ENCODE measurements at regions not wholly inside any gene's neighbourhood (a gene's known extent, or its start where the extent isn't known, plus 50 kb on each side); places are given as distances from the start of the nearest gene placed in this dataset.

- Histone ChIP-seq H3K27me3 (no peaks in the 10 kb centered on the region), H3K4me1 (no peaks in the 10 kb centered on the region), H3K36me3 (no peaks in the 10 kb centered on the region), H3K4me3 (no peak overlapping the region), H3K9me3 (no peaks in the 10 kb centered on the region), H3K27ac (no peak overlapping the region)
- TF ChIP-seq CTCF (IDR thresholded peaks at IDR 0.05) = no peak
- no peak for DNase-seq (ENCODE audit: low spot score)
Measured at GRCh38 chr6:140931581-140931980, 1201.1 kb upstream of the GJE1 start.

GRCh38 chr6:140929121-140929520 lies 1203.6 kb upstream of the GJE1 start:
- Histone ChIP-seq H3K9me3 (no peaks in the 10 kb centered on the region), H3K36me3 (no peaks in the 10 kb centered on the region)

GRCh38 chr6:140923048-140923447 lies 1209.7 kb upstream of the GJE1 start:
- no peak for TF ChIP-seq CTCF (IDR thresholded peaks at IDR 0.05)

More at GRCh38 chr6:140929121-140929520, 1203.6 kb upstream of the GJE1 start:
- no peak overlapping the region for H3K4me3 ChIP-seq
- DNase-seq (ENCODE audit: low spot score) = no peak
- H3K27ac ChIP-seq = no peak overlapping the region
- no peaks in the 10 kb centered on the region for H3K4me1 ChIP-seq
- no peaks in the 10 kb centered on the region for H3K27me3 ChIP-seq
- TF ChIP-seq CTCF (IDR thresholded peaks at IDR 0.05) = no peak

GRCh38 chr6:140921366-140922226 lies 1211.1 kb upstream of the GJE1 start:
- no peak for DNase-seq (ENCODE audit: low spot score)
- TF ChIP-seq CTCF (IDR thresholded peaks at IDR 0.05) = peak; percentile 33 to 72

More at GRCh38 chr6:140923048-140923447, 1209.7 kb upstream of the GJE1 start:
- Histone ChIP-seq H3K4me3 (no peak overlapping the region), H3K4me1 (no peaks in the 10 kb centered on the region), H3K9me3 (no peaks in the 10 kb centered on the region), H3K27me3 (no peaks in the 10 kb centered on the region), H3K36me3 (no peaks in the 10 kb centered on the region), H3K27ac (no peak overlapping the region)
- no peak for DNase-seq (ENCODE audit: low spot score)

GRCh38 chr6:140917911-140918310 lies 1214.8 kb upstream of the GJE1 start:
- TF ChIP-seq CTCF (IDR thresholded peaks at IDR 0.05) = no peak
- H3K4me3 ChIP-seq = no peak overlapping the region
- H3K27ac ChIP-seq = no peak overlapping the region
- DNase-seq (ENCODE audit: low spot score) = no peak
- H3K9me3 ChIP-seq = no peaks in the 10 kb centered on the region
- no peaks in the 10 kb centered on the region for H3K36me3 ChIP-seq
- H3K4me1 ChIP-seq = peaks cover 0 to 11% of the 10 kb centered on the region in 2 donors
- H3K27me3 ChIP-seq = no peaks in the 10 kb centered on the region

More at GRCh38 chr6:140921366-140922226, 1211.1 kb upstream of the GJE1 start:
- Histone ChIP-seq H3K36me3 (no peaks in the 10 kb centered on the region), H3K9me3 (no peaks in the 10 kb centered on the region), H3K4me3 (no peak overlapping the region), H3K27ac (no peak overlapping the region), H3K4me1 (no peaks in the 10 kb centered on the region), H3K27me3 (no peaks in the 10 kb centered on the region)

Measured in right atrium auricular region (tissue), 2 donors.